IPS-18a (cell line): ENCODE measurements at regions not wholly inside any gene's neighbourhood (a gene's known extent, or its start where the extent isn't known, plus 50 kb on each side); places are given as distances from the start of the nearest gene placed in this dataset.

Experiments used
- H3K27ac ChIP-seq: one replicate; pipeline ENCODE4 v1.5.1; 2013; ENCODE audit warnings: low read length
- H3K27me3 ChIP-seq: one replicate; pipeline ENCODE4 v1.6.1; 2013; ENCODE audit warnings: mild to moderate bottlenecking, low read length; ENCODE audit not compliant: control insufficient read depth, insufficient read depth
- H3K36me3 ChIP-seq: one replicate; pipeline ENCODE4 v1.6.1; 2013; ENCODE audit warnings: low read depth, low read length; ENCODE audit not compliant: control insufficient read depth
- H3K4me1 ChIP-seq: one replicate; pipeline ENCODE4 v1.6.1; 2013; ENCODE audit warnings: low read depth, low read length; ENCODE audit not compliant: control insufficient read depth
- H3K4me3 ChIP-seq: one replicate; pipeline ENCODE4 v1.5.1; 2013; ENCODE audit warnings: low read length
- H3K9ac ChIP-seq: one replicate; pipeline ENCODE4 v1.6.1; 2013; ENCODE audit warnings: mild to moderate bottlenecking, low read length, moderate library complexity
- H3K9me3 ChIP-seq: one replicate; pipeline ENCODE4 v1.6.1; 2013; ENCODE audit warnings: low read depth, low read length; ENCODE audit not compliant: control insufficient read depth

DNA sequence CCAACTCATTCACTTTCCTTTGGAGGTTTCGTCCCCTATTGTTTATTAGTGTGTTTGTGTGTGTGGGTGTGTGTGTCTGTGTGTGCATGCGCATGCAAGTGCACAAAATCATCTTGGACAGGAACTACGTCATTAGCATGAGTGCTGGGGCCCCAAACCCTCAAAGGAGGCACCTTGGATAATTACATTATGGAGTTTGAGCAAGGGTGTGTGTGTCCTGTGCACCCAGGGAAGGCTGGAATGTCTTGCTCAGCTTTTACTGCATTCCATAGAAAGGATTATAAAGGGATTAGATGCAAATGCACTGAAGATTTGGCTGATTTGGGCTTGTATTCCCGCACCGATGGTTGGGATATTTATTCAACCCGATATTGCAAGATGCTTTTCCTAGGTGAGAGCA is 203.4 kb upstream of the NAV2 start:
- Histone ChIP-seq H3K36me3 (no peaks in the 10 kb centered on the region), H3K27me3 (no peaks in the 10 kb centered on the region), H3K4me1 (no peaks in the 10 kb centered on the region), H3K4me3 (no peak overlapping the region), H3K9me3 (no peaks in the 10 kb centered on the region), H3K27ac (no peak overlapping the region), H3K9ac (no peak overlapping the region)

DNA sequence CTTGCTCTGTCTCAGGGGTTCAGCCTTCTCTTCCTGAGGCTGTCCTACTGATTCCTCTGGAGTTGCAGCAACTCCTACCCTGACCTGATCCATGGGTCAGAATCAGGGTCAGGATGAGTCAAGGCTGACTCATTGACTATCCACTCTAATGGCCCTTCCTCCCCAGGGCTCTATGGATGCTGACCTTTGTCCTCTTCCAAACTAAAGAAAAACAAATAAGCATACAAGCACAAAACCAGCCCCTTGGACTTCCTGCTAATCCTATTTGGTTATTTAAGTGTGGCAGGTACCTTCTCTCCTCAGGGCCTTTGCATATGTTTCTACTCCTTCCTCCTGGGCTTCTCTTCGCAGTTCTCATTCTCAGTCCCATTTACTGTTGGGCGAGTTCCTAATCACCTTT is 204.5 kb upstream of the NAV2 start:
- Histone ChIP-seq H3K36me3 (no peaks in the 10 kb centered on the region), H3K27me3 (no peaks in the 10 kb centered on the region), H3K4me1 (no peaks in the 10 kb centered on the region), H3K9ac (no peak overlapping the region), H3K9me3 (no peaks in the 10 kb centered on the region), H3K27ac (no peak overlapping the region), H3K4me3 (no peak overlapping the region)

GRCh38 chr11:19506816-19507486 is 205.7 kb upstream of the NAV2 start:
- Histone ChIP-seq H3K36me3 (no peaks in the 10 kb centered on the region), H3K27me3 (no peaks in the 10 kb centered on the region), H3K9me3 (no peaks in the 10 kb centered on the region), H3K4me3 (no peak overlapping the region), H3K4me1 (no peaks in the 10 kb centered on the region), H3K9ac (no peak overlapping the region), H3K27ac (no peak overlapping the region)

- Histone ChIP-seq H3K9ac (no peak overlapping the region), H3K27me3 (no peaks in the 10 kb centered on the region), H3K27ac (no peak overlapping the region), H3K4me3 (no peak overlapping the region), H3K36me3 (no peaks in the 10 kb centered on the region), H3K9me3 (no peaks in the 10 kb centered on the region), H3K4me1 (no peaks in the 10 kb centered on the region)
Observed at GRCh38 chr11:19502691-19503253, 209.9 kb upstream of the NAV2 start.

DNA sequence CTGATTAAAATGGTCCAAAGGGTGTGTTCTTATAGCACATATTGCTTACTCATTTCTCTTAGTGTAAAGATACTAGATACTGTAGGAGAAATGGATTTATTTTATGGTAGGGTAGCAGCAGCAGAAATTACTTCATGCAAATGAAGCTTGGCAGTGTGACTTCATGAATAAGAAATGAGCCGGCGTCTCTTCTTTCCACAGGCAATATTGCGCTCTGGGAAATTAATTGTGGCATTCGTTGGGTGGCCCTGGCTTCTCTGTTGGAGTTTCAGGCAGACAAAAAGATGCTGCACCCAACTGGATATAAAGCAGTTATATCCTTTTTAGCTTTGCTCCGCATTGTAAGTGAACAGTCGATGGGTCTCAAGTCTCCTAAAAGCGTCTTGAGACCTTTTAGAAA is 211.0 kb upstream of the NAV2 start:
- no peaks in the 10 kb centered on the region for H3K36me3 ChIP-seq
- no peaks in the 10 kb centered on the region for H3K4me1 ChIP-seq
- H3K27ac ChIP-seq, result no peak overlapping the region
- no peak overlapping the region for H3K9ac ChIP-seq
- no peaks in the 10 kb centered on the region for H3K9me3 ChIP-seq
- H3K27me3 ChIP-seq, result no peaks in the 10 kb centered on the region
- H3K4me3 ChIP-seq, result no peak overlapping the region

DNA sequence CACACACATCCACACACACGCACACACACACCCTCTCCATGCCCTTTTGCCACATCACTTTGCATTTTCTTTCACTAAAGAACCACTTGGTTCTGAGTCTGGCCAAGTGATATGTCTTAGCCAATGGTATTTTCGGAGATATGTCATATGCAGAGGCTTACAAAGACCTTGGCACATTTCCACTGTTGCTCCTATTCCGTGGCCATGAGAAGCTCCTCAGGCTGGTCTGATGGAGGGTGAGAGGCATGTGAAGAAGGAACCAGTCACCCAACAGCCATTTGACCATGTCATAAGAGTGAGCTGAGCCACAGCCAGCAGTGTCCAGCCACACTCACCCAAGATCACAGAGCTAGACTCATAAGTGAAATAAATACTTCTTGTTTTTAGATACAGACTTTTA is 212.6 kb upstream of the NAV2 start:
- H3K9me3 ChIP-seq, result no peaks in the 10 kb centered on the region
- no peaks in the 10 kb centered on the region for H3K36me3 ChIP-seq
- H3K9ac ChIP-seq, result no peak overlapping the region
- H3K4me1 ChIP-seq, result no peaks in the 10 kb centered on the region
- no peak overlapping the region for H3K27ac ChIP-seq
- H3K4me3 ChIP-seq, result no peak overlapping the region
- no peaks in the 10 kb centered on the region for H3K27me3 ChIP-seq

GRCh38 chr11:19499026-19499669 is 213.5 kb upstream of the NAV2 start:
- no peaks in the 10 kb centered on the region for H3K36me3 ChIP-seq
- no peak overlapping the region for H3K4me3 ChIP-seq
- no peaks in the 10 kb centered on the region for H3K27me3 ChIP-seq
- no peaks in the 10 kb centered on the region for H3K9me3 ChIP-seq
- no peaks in the 10 kb centered on the region for H3K4me1 ChIP-seq
- no peak overlapping the region for H3K27ac ChIP-seq
- H3K9ac ChIP-seq, result no peak overlapping the region

DNA sequence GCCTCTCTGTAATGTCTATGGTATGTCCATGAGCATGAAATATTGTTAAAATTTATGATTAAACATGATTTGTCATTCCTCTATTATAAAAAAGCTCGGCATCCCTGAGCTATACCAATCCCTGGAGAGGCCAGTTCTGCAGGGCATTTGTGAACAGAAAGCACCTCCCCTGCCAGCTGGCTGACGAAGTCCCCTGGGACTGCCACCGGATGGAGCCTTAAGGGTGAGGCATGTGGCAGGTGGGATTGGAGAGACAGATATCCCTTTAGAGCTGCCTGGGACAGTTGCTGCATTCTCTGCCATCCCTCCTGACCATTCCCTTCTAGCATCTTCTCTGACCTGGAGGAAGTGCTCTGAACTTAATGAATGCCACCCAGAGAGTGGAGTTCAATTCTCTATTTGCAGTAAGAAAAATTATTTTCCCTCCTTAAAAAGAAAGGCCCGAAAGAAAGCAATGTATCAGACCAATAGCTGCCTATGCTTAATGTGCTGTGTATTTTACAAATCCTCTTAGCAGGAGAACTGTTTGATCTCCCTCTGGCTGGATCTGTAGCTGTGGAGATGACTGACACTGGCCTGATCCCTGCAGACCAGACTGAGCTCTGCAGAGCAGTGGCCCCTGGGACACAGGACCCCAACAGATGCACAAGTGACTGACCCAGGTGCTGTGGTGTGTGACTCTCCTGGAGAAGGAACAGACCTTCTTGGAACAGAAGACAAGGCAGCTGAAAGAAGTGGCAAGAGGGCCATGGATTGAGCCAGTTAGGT is 219.0 kb upstream of the NAV2 start:
- H3K36me3 ChIP-seq, result no peaks in the 10 kb centered on the region
- H3K9me3 ChIP-seq, result no peaks in the 10 kb centered on the region
- H3K27me3 ChIP-seq, result no peaks in the 10 kb centered on the region
- no peak overlapping the region for H3K9ac ChIP-seq
- H3K27ac ChIP-seq, result no peak overlapping the region
- no peaks in the 10 kb centered on the region for H3K4me1 ChIP-seq
- no peak overlapping the region for H3K4me3 ChIP-seq

DNA sequence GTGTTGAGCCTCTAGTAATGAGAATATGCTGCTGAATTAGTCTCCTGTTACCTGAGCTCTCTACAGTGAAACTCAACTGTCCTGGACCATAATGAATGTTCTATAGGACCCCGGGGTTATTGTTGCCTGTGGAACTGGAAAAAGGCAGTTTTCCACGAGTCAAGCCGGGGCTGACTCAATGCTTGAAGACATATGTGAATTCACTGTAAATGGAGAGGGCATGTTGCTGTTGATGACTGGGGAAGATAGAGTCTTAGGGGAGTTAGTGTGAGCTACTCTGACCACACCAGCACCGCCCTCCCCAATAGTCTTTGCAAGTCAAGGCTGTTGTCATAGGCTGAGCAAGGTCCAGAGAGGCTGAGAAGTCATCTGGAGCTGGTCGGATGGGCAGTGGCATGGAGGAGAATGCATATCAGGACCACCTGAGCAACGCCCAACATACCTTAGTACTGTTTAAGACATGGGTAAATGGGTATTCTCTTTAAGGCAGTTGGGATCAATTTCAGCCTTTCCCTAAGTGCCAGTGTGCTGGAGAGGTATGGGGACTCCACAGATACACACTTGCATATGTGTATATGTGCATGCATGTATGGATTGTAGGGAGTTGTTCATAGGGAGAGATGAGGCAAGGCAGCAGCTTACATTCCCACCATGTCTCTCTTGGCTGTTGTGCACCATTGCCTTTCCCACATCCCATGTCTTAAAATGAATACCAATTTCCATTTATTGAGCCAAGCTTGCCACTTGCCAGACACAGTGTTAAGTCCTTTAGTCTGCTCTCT is 230.1 kb upstream of the NAV2 start:
- H3K27me3 ChIP-seq, result no peaks in the 10 kb centered on the region
- H3K27ac ChIP-seq, result no peak overlapping the region
- H3K9ac ChIP-seq, result no peak overlapping the region
- H3K9me3 ChIP-seq, result no peaks in the 10 kb centered on the region
- no peaks in the 10 kb centered on the region for H3K4me1 ChIP-seq
- H3K4me3 ChIP-seq, result no peak overlapping the region
- H3K36me3 ChIP-seq, result no peaks in the 10 kb centered on the region

DNA sequence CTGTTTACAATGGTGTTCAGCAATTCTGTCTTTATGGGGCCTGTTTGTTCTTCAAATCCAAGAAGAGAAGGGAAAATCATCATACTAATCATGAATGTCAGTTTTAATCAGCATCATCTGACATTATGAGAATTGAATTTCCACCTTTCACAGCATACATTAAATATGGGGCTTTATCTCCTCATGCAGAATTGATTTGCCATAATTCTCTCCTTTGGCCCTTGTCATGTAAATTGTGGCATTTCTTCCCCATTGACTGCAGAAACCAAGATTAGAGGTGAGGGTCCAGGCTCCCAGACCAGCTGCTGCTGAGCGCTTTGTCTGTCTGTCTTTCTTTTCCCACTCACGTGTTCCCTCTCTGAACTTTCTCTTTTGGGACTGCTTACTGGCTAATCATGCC is 232.1 kb upstream of the NAV2 start:
- Histone ChIP-seq H3K9me3 (no peaks in the 10 kb centered on the region), H3K27ac (no peak overlapping the region), H3K9ac (no peak overlapping the region), H3K4me3 (no peak overlapping the region), H3K27me3 (no peaks in the 10 kb centered on the region), H3K4me1 (peaks cover 3% of the 10 kb centered on the region), H3K36me3 (no peaks in the 10 kb centered on the region)

DNA sequence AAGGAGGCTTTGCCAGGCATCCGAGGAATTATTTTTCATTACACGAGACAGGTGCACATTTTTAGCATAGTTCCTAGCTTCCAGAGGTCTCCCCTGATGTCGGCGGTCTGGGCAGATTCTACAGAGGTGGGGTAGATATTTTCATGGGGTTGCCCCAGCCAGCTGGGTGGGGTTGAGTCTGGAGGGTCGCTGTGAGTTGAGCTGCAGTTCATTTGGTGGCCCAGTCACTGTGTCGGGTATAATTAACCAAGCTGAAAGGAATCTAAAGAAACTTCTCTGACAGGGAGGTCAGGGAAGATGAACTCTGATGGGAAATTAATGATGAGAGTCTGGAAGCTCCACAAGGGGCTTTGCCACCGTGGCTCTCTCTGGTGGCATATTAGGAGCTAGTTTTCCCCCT is 233.7 kb upstream of the NAV2 start:
- Histone ChIP-seq H3K9me3 (no peaks in the 10 kb centered on the region), H3K9ac (no peak overlapping the region), H3K36me3 (no peaks in the 10 kb centered on the region), H3K4me1 (peaks cover 10% of the 10 kb centered on the region), H3K27ac (no peak overlapping the region), H3K4me3 (no peak overlapping the region), H3K27me3 (no peaks in the 10 kb centered on the region)
